ENCODE measurements at regions not wholly inside any gene's neighbourhood (a gene's known extent, or its start where the extent isn't known, plus 50 kb on each side); places are given as distances from the start of the nearest gene placed in this dataset.

- no peak for DNase-seq
- H3K9me3 Mint-ChIP-seq, result no peaks in the 10 kb centered on the region
- H3K27me3 Mint-ChIP-seq, result no peaks in the 10 kb centered on the region
- ChIA-PET POLR2A (no interaction called here), CTCF (no interaction called here)
- no peaks in the 10 kb centered on the region for H3K36me3 Mint-ChIP-seq (ENCODE audit: low read depth)
- no peaks in the 10 kb centered on the region for H3K4me1 Mint-ChIP-seq
- H3K27ac Mint-ChIP-seq, result no peak overlapping the region
- no peak overlapping the region for H3K4me3 Mint-ChIP-seq
Measured at GRCh38 chr1:34631126-34631525, 123.7 kb upstream of the GJB5 start.

DNA sequence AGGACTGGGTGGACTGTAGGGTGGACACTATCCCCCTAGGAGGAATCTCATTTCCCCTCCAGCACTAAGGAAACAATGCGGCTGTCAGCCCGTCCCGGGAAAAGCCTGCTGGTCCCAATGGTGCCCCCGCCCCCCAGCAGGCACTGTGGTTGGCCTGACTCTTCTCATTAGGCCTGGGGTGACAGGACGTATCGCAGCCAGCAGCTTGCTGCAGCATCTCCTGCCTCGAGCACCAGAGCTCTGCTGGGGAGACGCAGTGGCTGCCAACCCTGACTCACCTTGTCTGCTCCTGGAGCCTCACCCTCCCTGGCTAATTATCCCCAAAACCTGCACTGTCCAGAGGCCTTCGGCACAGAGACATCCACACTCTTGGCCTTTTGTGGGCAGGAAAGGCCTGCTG is 115.1 kb upstream of the GJB5 start:
- H3K4me1 Mint-ChIP-seq, result no peaks in the 10 kb centered on the region
- no peak for DNase-seq
- peaks cover 6% of the 10 kb centered on the region for H3K27me3 Mint-ChIP-seq
- ChIA-PET CTCF (no interaction called here), POLR2A (no interaction called here)
- no peaks in the 10 kb centered on the region for H3K36me3 Mint-ChIP-seq (ENCODE audit: low read depth)
- no peak overlapping the region for H3K4me3 Mint-ChIP-seq
- no peak overlapping the region for H3K27ac Mint-ChIP-seq
- H3K9me3 Mint-ChIP-seq, result no peaks in the 10 kb centered on the region

- ChIA-PET POLR2A (no interaction called here), CTCF (no interaction called here)
- Mint-ChIP-seq H3K4me3 (no peak overlapping the region), H3K36me3 (ENCODE audit: low read depth) (no peaks in the 10 kb centered on the region), H3K27me3 (peaks cover 9% of the 10 kb centered on the region), H3K4me1 (no peaks in the 10 kb centered on the region), H3K9me3 (no peaks in the 10 kb centered on the region), H3K27ac (no peak overlapping the region)
- DNase-seq, result no peak
Measured at GRCh38 chr1:34640654-34641401, 114.0 kb upstream of the GJB5 start.

DNA sequence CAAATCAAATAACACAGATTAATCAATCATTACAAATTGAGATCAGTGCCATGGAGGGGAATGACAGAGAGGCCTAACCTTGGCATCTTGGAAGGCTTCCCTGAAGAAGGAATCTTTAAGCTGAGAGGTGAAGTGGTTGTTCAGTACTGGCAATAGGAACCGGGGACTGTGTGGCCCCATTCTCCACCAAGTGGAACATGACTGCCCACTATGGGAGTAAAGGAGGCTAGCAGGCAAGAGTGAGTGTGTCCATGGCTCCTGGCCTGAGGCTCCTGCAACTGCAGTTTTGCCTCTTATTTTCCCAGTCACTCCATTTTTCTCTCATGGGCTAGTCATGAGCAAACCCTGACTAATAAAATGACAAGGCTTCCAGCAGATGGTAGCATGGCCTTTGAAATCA is 112.2 kb upstream of the GJB5 start:
- no peak overlapping the region for H3K27ac Mint-ChIP-seq
- no peaks in the 10 kb centered on the region for H3K4me1 Mint-ChIP-seq
- H3K9me3 Mint-ChIP-seq, result no peaks in the 10 kb centered on the region
- H3K36me3 Mint-ChIP-seq (ENCODE audit: low read depth), result no peaks in the 10 kb centered on the region
- ChIA-PET CTCF (no interaction called here), POLR2A (no interaction called here)
- no peak overlapping the region for H3K4me3 Mint-ChIP-seq
- peaks cover 13% of the 10 kb centered on the region for H3K27me3 Mint-ChIP-seq
- DNase-seq, result no peak

GRCh38 chr1:34645109-34645688 is 109.6 kb upstream of the GJB5 start:
- Mint-ChIP-seq H3K36me3 (ENCODE audit: low read depth) (no peaks in the 10 kb centered on the region), H3K27me3 (peaks cover 18% of the 10 kb centered on the region), H3K4me1 (no peaks in the 10 kb centered on the region), H3K27ac (no peak overlapping the region), H3K4me3 (no peak overlapping the region), H3K9me3 (no peaks in the 10 kb centered on the region)
- ChIA-PET CTCF (no interaction called here), POLR2A (no interaction called here)
- DNase-seq, result no peak

DNA sequence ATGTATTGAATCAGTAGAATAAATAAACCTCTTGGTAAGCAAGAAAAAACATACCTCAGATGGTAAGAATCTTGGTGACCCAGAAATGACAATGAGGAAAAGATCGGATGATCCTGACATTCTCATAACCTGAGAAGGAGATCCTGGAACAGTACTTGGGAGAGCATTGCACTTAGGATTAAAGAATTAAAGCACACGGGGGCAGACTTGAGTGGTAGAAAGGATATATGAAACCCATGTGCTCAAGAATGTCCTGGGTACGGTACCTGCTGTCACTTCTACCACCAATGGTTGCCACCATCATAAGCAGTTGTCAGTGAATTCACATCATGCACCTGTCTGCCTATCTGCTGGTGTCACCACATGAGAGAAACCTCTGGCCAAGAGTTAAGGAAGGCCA is 108.9 kb upstream of the GJB5 start:
- POLR2A ChIA-PET, result no interaction called here
- peaks cover 14% of the 10 kb centered on the region for H3K27me3 Mint-ChIP-seq
- no peaks in the 10 kb centered on the region for H3K4me1 Mint-ChIP-seq
- CTCF ChIA-PET, result no interaction called here
- H3K36me3 Mint-ChIP-seq (ENCODE audit: low read depth), result no peaks in the 10 kb centered on the region
- H3K4me3 Mint-ChIP-seq, result no peak overlapping the region
- no peak overlapping the region for H3K27ac Mint-ChIP-seq
- no peaks in the 10 kb centered on the region for H3K9me3 Mint-ChIP-seq
- DNase-seq, result no peak

DNA sequence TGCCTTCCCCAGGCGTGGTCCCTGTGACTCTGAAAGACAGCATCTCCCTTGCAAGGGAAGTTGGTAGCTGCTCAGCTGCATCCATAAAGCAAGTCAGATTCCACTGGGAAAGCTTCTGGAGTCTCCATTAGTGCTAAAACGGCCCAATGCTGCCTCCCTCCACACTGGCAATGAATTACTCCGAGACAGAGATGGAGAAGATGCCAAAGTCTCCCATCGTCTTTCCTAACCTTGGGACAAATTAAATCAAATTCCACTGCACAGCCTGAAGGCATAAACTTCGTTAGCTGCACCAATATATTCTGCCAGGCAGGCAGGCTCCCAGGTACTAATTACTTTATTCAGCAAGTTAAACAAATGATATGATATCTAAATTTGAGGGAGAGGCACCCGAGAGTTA is 106.3 kb upstream of the GJB5 start:
- Mint-ChIP-seq H3K4me3 (no peak overlapping the region), H3K4me1 (no peaks in the 10 kb centered on the region), H3K36me3 (ENCODE audit: low read depth) (no peaks in the 10 kb centered on the region), H3K9me3 (no peaks in the 10 kb centered on the region), H3K27me3 (peaks cover 14% of the 10 kb centered on the region), H3K27ac (no peak overlapping the region)
- CTCF ChIA-PET, result no interaction called here
- POLR2A ChIA-PET, result no interaction called here
- no peak for DNase-seq

- no peak overlapping the region for H3K4me3 Mint-ChIP-seq
- peaks cover 10% of the 10 kb centered on the region for H3K27me3 Mint-ChIP-seq
- no peaks in the 10 kb centered on the region for H3K36me3 Mint-ChIP-seq (ENCODE audit: low read depth)
- no peak for DNase-seq
- H3K4me1 Mint-ChIP-seq, result no peaks in the 10 kb centered on the region
- CTCF ChIA-PET, result no interaction called here
- no peak overlapping the region for H3K27ac Mint-ChIP-seq
- POLR2A ChIA-PET, result no interaction called here
- no peaks in the 10 kb centered on the region for H3K9me3 Mint-ChIP-seq
Measured at GRCh38 chr1:34650090-34650489, 104.8 kb upstream of the GJB5 start.

DNA sequence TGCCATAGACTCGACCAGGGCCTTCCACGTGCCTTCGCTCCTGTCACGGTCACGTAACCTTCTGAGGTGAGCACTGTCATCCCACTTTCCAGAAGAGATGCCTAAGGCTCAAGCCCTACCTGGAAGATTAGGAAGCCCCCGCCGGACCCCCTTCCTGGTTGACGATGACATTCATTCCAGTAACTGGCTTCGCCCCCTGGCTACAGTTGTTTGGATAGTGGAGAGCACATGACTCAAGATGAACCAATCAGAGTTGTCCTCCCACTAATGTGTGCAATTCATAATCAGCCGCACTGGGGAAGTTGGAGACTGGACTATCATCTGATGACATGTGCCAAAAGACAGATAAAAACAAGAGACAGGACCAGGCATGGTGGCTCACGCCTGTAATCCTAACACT is 104.0 kb upstream of the GJB5 start:
- H3K27me3 Mint-ChIP-seq, result peaks cover 10% of the 10 kb centered on the region
- ChIA-PET CTCF (no interaction called here), POLR2A (no interaction called here)
- H3K9me3 Mint-ChIP-seq, result no peaks in the 10 kb centered on the region
- DNase-seq, result no peak
- H3K4me3 Mint-ChIP-seq, result no peak overlapping the region
- no peaks in the 10 kb centered on the region for H3K36me3 Mint-ChIP-seq (ENCODE audit: low read depth)
- no peak overlapping the region for H3K27ac Mint-ChIP-seq
- no peaks in the 10 kb centered on the region for H3K4me1 Mint-ChIP-seq

GRCh38 chr1:34653110-34653509 is 101.7 kb upstream of the GJB5 start:
- H3K36me3 Mint-ChIP-seq (ENCODE audit: low read depth), result no peaks in the 10 kb centered on the region
- CTCF ChIA-PET, result no interaction called here
- no peaks in the 10 kb centered on the region for H3K9me3 Mint-ChIP-seq
- H3K27ac Mint-ChIP-seq, result no peak overlapping the region
- peaks cover 2% of the 10 kb centered on the region for H3K27me3 Mint-ChIP-seq
- no peak for DNase-seq
- H3K4me1 Mint-ChIP-seq, result no peaks in the 10 kb centered on the region
- POLR2A ChIA-PET, result no interaction called here
- H3K4me3 Mint-ChIP-seq, result no peak overlapping the region

DNA sequence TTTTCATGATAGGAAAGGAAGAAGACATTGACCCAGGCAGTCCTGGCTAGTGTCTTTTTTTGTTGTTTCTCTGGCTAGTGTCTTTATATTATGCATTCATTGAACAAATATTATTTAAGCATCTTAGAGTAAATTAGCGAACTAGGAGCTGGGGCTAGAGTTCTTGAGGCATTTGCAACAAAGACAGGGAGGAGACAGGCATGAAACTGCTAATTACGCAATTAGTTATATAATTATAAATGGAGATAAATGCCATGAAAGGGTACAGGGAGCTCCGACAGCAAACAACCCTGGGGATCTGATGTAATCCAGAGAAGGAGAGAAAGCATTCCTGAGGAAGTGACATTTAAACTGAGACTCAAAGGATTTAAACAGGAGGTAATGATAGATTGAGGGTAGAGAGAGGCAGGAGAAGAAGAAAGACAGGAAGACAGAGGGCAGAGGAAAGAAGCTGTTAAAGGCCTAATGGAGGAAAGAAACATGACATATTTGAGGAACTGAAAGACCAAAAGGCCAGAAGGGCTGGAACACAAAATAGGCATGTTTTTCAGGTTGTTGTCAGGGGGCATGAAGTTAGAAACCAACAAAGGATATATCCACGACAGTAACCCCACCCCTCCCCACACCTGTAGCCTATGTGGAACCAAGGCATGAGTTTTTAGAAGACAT is 99.5 kb upstream of the GJB5 start:
- ChIA-PET POLR2A (no interaction called here), CTCF (no interaction called here)
- H3K4me1 Mint-ChIP-seq, result no peaks in the 10 kb centered on the region
- H3K36me3 Mint-ChIP-seq (ENCODE audit: low read depth), result no peaks in the 10 kb centered on the region
- no peak overlapping the region for H3K27ac Mint-ChIP-seq
- H3K9me3 Mint-ChIP-seq, result no peaks in the 10 kb centered on the region
- H3K27me3 Mint-ChIP-seq, result peaks cover 2% of the 10 kb centered on the region
- no peak for DNase-seq
- no peak overlapping the region for H3K4me3 Mint-ChIP-seq

DNA sequence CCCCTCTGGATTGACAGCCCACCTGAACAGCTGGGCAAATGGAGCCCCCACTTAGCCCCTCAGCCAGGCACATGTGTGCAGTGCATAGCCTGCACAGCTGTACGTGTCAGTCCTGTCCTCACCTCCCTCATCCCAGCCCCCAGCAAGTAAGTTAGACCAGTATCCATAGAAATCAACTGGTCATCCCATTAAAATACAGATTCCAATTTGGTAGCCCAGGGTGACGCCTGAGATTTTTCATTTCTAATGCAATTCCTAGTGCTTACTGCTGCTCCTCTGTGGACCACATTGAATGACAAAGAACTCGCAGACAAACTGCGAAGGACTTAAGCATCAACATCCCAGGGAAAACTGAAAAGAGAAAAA is 99.0 kb upstream of the GJB5 start:
- no peak overlapping the region for H3K4me3 Mint-ChIP-seq
- H3K27ac Mint-ChIP-seq, result no peak overlapping the region
- CTCF ChIA-PET, result no interaction called here
- peaks cover 4% of the 10 kb centered on the region for H3K27me3 Mint-ChIP-seq
- no peaks in the 10 kb centered on the region for H3K4me1 Mint-ChIP-seq
- no peaks in the 10 kb centered on the region for H3K9me3 Mint-ChIP-seq
- POLR2A ChIA-PET, result no interaction called here
- no peaks in the 10 kb centered on the region for H3K36me3 Mint-ChIP-seq (ENCODE audit: low read depth)
- no peak for DNase-seq

DNA sequence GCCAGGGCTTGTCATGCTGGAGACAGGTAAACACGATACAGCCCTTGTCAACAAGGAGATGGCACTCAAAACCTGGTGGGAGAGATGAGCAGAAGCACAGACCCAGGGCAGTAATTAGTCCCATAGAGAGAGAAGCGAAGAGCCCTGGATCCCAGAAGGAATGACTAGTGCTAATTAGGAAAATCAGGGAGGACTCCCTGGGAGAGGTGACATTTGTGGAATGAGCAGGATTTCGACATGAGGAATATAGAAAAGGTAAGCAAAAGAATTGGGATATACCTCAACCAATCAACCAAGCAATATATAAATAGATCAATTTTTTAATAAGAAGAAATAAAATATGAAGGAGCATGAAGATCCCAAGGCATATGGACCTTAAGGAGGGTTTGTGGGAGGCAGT is 98.5 kb upstream of the GJB5 start:
- ChIA-PET CTCF (no interaction called here), POLR2A (no interaction called here)
- Mint-ChIP-seq H3K4me3 (no peak overlapping the region), H3K27me3 (peaks cover 4% of the 10 kb centered on the region), H3K36me3 (ENCODE audit: low read depth) (no peaks in the 10 kb centered on the region), H3K9me3 (no peaks in the 10 kb centered on the region), H3K27ac (no peak overlapping the region), H3K4me1 (no peaks in the 10 kb centered on the region)
- DNase-seq, result no peak

GRCh38 chr1:34656731-34657130 is 98.1 kb upstream of the GJB5 start:
- CTCF ChIA-PET, result no interaction called here
- peaks cover 4% of the 10 kb centered on the region for H3K27me3 Mint-ChIP-seq

More at GRCh38 chr1:34656731-34657130, 98.1 kb upstream of the GJB5 start:
- POLR2A ChIA-PET, result no interaction called here
- no peak overlapping the region for H3K27ac Mint-ChIP-seq
- H3K4me1 Mint-ChIP-seq, result no peaks in the 10 kb centered on the region
- DNase-seq, result no peak
- no peak overlapping the region for H3K4me3 Mint-ChIP-seq
- H3K36me3 Mint-ChIP-seq (ENCODE audit: low read depth), result no peaks in the 10 kb centered on the region
- H3K9me3 Mint-ChIP-seq, result no peaks in the 10 kb centered on the region

All from activated CD4-positive, alpha-beta T cell treated with anti-CD3 and anti-CD28 coated beads, Interleukin-2, amount 10 ng/mL, durations not matched to agents 7 days and 5 days (primary cell).